Gastroesophageal sphincter (tissue), 4 donors: ENCODE measurements at regions not wholly inside any gene's neighbourhood (a gene's known extent, or its start where the extent isn't known, plus 50 kb on each side); places are given as distances from the start of the nearest gene placed in this dataset.

Experiments used
- ATAC-seq: fragments of 150-250 bp; one replicate; pipeline ENCODE4 v1.9.1; 2016; ENCODE audit warnings: mild to moderate bottlenecking, moderate library complexity
- H3K27ac ChIP-seq, 4 donors: fragments of 200-600 bp; sonication (generic) in 3 of 4; 1 replicate in 3 of 4; 2 replicates in 1 of 4; pipeline ENCODE4 v1.5.1; 2016 to 2019
- H3K27me3 ChIP-seq: fragments of 200-600 bp; sonication (generic); one replicate; pipeline ENCODE4 v1.5.1; 2019
- H3K36me3 ChIP-seq, 2 donors: fragments of 200-600 bp; sonication (generic); one replicate each; pipeline ENCODE4 v1.5.1; 2019; ENCODE audit warnings: control low read depth in 1 of 2
- H3K4me1 ChIP-seq, 3 donors: fragments of 200-600 bp; sonication (generic); 1 replicate in 2 of 3; 2 replicates in 1 of 3; pipeline ENCODE4 v1.5.1; 2016 to 2019; ENCODE audit warnings: control low read depth in 2 of 3
- H3K4me3 ChIP-seq, 2 donors: fragments of 200-600 bp; sonication (generic); one replicate each; pipeline ENCODE4 v1.5.1; 2019; ENCODE audit warnings: mild to moderate bottlenecking in 1 of 2, moderate library complexity in 1 of 2
- H3K9me3 ChIP-seq, 3 donors: fragments of 200-600 bp; sonication (generic); one replicate each; pipeline ENCODE4 v1.5.1; 2017 to 2019; ENCODE audit warnings: control low read depth in 2 of 3
- EP300 ChIP-seq: sonication (generic); formaldehyde crosslinking; IDR thresholded peaks from one replicate; pipeline ENCODE4 v1.6.1; 2017; ENCODE audit warnings: antibody characterized with exemption, mild to moderate bottlenecking
- POLR2A ChIP-seq, 2 donors: fragments of 450-650 bp; IDR thresholded peaks; one replicate each; pipeline ENCODE4 v1.6.1; 2017; ENCODE audit warnings: antibody characterized with exemption in 2 of 2, mild to moderate bottlenecking in 2 of 2, moderate library complexity in 1 of 2
- POLR2AphosphoS5 ChIP-seq: sonication (generic); formaldehyde crosslinking; IDR thresholded peaks from one replicate; pipeline ENCODE4 v1.6.1; 2017; ENCODE audit warnings: antibody characterized with exemption
- WGBS, 2 donors: methylation state at CpG; one replicate each; pipeline ENCODE4 v1.1.5; 2018; ENCODE audit warnings: low coverage in 1 of 2; 5-methylcytosine and 5-hydroxymethylcytosine counted together
- TF ChIP-seq, protein P1 (sequence below), 4 experiments: fragments of 200-600 bp in 2 of 4; fragments of 450-650 bp in 2 of 4; sonication (generic) in 1 of 4; IDR thresholded peaks; one replicate each; pipeline ENCODE4 v1.5.1; 2017 to 2019; ENCODE audit warnings: antibody characterized with exemption in 4 of 4, mild to moderate bottlenecking in 2 of 4, moderate library complexity in 2 of 4

DNA sequence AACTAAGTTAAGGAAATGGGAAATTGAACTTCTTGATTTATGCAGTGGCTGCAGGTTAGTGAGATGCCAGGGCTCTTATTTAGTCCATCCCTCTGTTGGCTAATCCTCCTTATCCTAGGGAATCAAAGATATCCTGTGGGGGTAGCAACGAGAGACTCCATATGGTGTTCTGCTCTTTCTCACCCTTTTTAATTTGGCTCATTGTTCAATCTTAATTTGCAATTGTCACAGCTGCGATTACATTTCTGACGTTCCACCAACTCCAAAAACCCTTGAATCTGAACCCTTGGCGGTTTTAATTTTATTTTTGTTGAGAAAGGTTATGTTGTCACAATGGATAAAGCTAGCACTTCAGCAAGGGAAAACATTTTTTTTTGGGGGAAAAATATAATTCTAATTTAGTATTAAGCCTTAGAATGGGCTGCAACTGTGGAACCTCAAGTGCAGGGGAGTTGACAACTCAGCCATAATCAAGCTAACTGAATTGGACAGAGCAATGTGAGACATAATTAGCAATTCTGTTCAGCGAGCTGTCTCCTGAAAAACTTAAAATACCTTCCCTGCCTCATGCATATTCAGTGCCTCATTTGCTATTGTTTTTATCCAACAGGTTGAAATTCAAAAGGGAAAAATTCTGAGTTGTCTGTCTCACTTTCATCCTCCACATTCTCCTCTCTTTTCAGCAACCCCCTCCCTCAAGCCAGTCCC is 91.3 kb downstream of the MAT2B start:
- H3K9me3 ChIP-seq: peaks cover 0 to 9% (median 0%) of the 10 kb centered on the region in 3 donors
- no peak overlapping the region for H3K4me3 ChIP-seq
- TF ChIP-seq POLR2AphosphoS5 (no peak), POLR2A (IDR thresholded peaks at IDR 0.05) (no peak), EP300 (no peak)
- TF ChIP-seq, protein P1, sequence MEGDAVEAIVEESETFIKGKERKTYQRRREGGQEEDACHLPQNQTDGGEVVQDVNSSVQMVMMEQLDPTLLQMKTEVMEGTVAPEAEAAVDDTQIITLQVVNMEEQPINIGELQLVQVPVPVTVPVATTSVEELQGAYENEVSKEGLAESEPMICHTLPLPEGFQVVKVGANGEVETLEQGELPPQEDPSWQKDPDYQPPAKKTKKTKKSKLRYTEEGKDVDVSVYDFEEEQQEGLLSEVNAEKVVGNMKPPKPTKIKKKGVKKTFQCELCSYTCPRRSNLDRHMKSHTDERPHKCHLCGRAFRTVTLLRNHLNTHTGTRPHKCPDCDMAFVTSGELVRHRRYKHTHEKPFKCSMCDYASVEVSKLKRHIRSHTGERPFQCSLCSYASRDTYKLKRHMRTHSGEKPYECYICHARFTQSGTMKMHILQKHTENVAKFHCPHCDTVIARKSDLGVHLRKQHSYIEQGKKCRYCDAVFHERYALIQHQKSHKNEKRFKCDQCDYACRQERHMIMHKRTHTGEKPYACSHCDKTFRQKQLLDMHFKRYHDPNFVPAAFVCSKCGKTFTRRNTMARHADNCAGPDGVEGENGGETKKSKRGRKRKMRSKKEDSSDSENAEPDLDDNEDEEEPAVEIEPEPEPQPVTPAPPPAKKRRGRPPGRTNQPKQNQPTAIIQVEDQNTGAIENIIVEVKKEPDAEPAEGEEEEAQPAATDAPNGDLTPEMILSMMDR (IDR thresholded peaks at IDR 0.05): no peak
- H3K27me3 ChIP-seq: peaks cover 6% of the 10 kb centered on the region
- WGBS, 2 donors: 46 to 61% methylated on average over 5 of the region's 5 CpGs
- no peak overlapping the region for H3K27ac ChIP-seq
- ATAC-seq: no peak
- H3K4me1 ChIP-seq: no peaks in the 10 kb centered on the region
- H3K36me3 ChIP-seq: no peaks in the 10 kb centered on the region

DNA sequence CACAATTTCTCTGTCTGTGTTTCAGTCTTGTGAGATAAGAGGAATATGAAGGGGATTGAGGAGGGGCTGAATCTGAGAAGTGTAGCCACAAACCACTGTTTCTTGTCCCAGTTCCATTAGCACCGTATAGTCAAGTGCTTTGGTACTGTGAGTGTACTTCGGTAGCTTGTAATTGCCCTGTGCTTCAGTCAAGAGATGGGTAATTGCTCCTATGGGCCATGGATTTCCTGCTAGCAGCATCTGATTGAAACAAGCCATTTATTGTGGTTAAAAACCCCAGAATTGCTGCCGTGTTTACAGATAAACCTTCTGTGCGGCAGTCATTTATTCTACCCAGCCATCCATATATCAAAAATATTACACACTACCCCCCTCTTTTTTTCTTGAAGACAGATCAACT is 98.6 kb downstream of the MAT2B start:
- H3K36me3 ChIP-seq: no peaks in the 10 kb centered on the region
- WGBS, 2 donors: 53 to 65% methylated on average over 3 to 4 of the region's 4 CpGs
- TF ChIP-seq POLR2AphosphoS5 (no peak), EP300 (no peak), POLR2A (IDR thresholded peaks at IDR 0.05) (no peak)
- TF ChIP-seq, protein P1 (IDR thresholded peaks at IDR 0.05): no peak
- H3K4me1 ChIP-seq: no peaks in the 10 kb centered on the region
- H3K27me3 ChIP-seq: peaks cover 14% of the 10 kb centered on the region
- H3K27ac ChIP-seq: no peak overlapping the region
- no peak for ATAC-seq
- no peaks in the 10 kb centered on the region for H3K9me3 ChIP-seq
- no peak overlapping the region for H3K4me3 ChIP-seq

DNA sequence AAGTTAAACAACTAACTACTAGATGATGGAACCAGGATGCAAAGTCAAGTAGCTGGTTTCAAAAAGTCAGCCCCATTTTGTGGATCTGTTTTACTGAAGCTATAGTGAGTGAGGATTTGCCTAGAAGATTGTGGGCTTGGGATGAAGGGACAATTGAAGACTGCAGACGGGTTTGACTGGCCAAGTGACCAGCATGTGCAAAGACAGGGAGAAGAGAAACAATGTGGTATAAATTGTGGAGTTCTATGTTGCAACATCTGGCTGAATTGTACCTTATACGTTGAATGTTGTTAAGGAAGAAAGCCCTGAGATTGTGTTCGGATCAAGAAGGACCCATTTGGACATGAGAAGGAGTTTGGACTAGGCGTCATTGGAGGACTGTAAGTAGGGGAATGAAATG is 101.8 kb downstream of the MAT2B start:
- no peaks in the 10 kb centered on the region for H3K36me3 ChIP-seq
- WGBS, 2 donors: 79 to 91% methylated on average over 4 of the region's 4 CpGs
- no peak overlapping the region for H3K4me3 ChIP-seq
- ATAC-seq: no peak
- H3K9me3 ChIP-seq: no peaks in the 10 kb centered on the region
- peaks cover 14% of the 10 kb centered on the region for H3K27me3 ChIP-seq
- H3K27ac ChIP-seq: no peak overlapping the region
- no peaks in the 10 kb centered on the region for H3K4me1 ChIP-seq
- no peak for TF ChIP-seq POLR2A (IDR thresholded peaks at IDR 0.05)
- no peak for TF ChIP-seq EP300
- TF ChIP-seq POLR2AphosphoS5: no peak
- TF ChIP-seq, protein P1 (IDR thresholded peaks at IDR 0.05): no peak

DNA sequence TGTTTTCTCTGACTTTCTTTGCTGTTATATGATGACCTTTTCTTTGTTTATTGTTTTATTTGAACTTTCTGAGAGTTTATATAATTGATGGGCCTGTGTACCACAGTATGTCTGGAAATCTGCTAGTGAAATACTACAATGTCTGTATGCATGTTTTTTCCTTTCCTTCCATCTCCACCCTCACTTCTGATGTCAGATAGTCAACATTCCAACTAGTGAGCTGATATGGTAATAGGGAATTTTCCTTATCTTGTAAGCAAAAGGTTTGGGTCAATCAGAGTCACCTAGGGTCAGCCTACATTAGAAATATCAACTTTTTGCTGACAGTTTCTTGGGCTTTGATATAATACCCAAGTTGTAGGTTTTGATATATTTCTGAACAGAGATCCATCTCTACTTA is 103.2 kb downstream of the MAT2B start:
- Histone ChIP-seq H3K36me3 (no peaks in the 10 kb centered on the region), H3K4me1 (no peaks in the 10 kb centered on the region), H3K4me3 (no peak overlapping the region), H3K27ac (no peak overlapping the region), H3K9me3 (no peaks in the 10 kb centered on the region), H3K27me3 (peaks cover 14% of the 10 kb centered on the region)
- TF ChIP-seq, protein P1 (IDR thresholded peaks at IDR 0.05): no peak
- no peak for TF ChIP-seq POLR2AphosphoS5
- no peak for TF ChIP-seq POLR2A (IDR thresholded peaks at IDR 0.05)
- no peak for TF ChIP-seq EP300
- no peak for ATAC-seq

DNA sequence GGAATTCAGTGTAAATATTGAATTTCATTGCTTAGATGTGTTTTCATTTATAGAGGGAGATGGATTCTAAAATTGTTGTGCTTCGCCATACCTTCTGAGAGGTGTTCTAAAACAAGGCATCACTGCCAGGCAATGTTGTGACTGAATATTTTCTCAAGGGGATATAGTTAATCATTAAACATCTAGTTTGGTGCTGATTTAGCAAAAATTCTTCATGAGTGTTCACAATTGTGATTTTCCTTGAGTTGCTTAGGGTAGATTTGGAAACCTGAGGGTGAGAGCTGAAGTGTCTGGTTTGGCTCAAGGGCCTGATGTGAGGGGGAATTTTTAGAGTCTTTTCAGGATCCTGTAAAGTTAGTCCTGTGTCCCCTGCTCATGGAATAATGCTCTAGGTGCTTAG is 104.5 kb downstream of the MAT2B start:
- no peaks in the 10 kb centered on the region for H3K9me3 ChIP-seq
- H3K36me3 ChIP-seq: no peaks in the 10 kb centered on the region
- no peak for ATAC-seq
- H3K27me3 ChIP-seq: peaks cover 14% of the 10 kb centered on the region
- no peaks in the 10 kb centered on the region for H3K4me1 ChIP-seq
- TF ChIP-seq POLR2A (IDR thresholded peaks at IDR 0.05): no peak
- TF ChIP-seq POLR2AphosphoS5: no peak
- TF ChIP-seq, protein P1 (IDR thresholded peaks at IDR 0.05): no peak
- TF ChIP-seq EP300: no peak
- WGBS, 2 donors: 50 to 92% methylated on average over 1 of the region's 1 CpG
- H3K27ac ChIP-seq: no peak overlapping the region
- H3K4me3 ChIP-seq: no peak overlapping the region
